Ectodermal cell (in vitro differentiated cells): ENCODE measurements at regions not wholly inside any gene's neighbourhood (a gene's known extent, or its start where the extent isn't known, plus 50 kb on each side); places are given as distances from the start of the nearest gene placed in this dataset.
"Not testable (repeated sequence)": the region's sequence is repeated elsewhere in the genome, so short reads cannot be mapped to it uniquely, and the experiment has no call there.

Source experiments
- H3K27ac ChIP-seq: 2 replicates; pipeline ENCODE4 v1.7.0; 2013; ENCODE audit warnings: mild to moderate bottlenecking, low read depth, low read length; ENCODE audit not compliant: insufficient read depth, poor library complexity, severe bottlenecking
- H3K27me3 ChIP-seq: 2 replicates; pipeline ENCODE4 v1.7.0; 2013; ENCODE audit warnings: mild to moderate bottlenecking, low read length; ENCODE audit not compliant: insufficient read depth, control insufficient read depth, poor library complexity, severe bottlenecking
- H3K36me3 ChIP-seq: one replicate; pipeline ENCODE4 v1.7.0; 2013; ENCODE audit warnings: low read length; ENCODE audit not compliant: control insufficient read depth, insufficient read depth
- H3K4me1 ChIP-seq: one replicate; pipeline ENCODE4 v1.7.0; 2013; ENCODE audit warnings: low read length; ENCODE audit not compliant: control insufficient read depth, insufficient read depth
- H3K4me3 ChIP-seq: 2 replicates; pipeline ENCODE4 v1.7.0; 2013; ENCODE audit warnings: low read depth, low read length, control low read depth; ENCODE audit not compliant: insufficient read depth
- H3K9me3 ChIP-seq: 2 replicates; pipeline ENCODE4 v1.7.0; 2013; ENCODE audit warnings: mild to moderate bottlenecking, low read length, moderate library complexity; ENCODE audit not compliant: control insufficient read depth
- WGBS, 2 experiments: methylation state at CpG; one replicate each; pipeline ENCODE4 v1.1.7; 2013; ENCODE audit warnings: missing lambda C conversion rate in 2 of 2; 5-methylcytosine and 5-hydroxymethylcytosine counted together

- Histone ChIP-seq H3K27ac (no peak overlapping the region), H3K36me3 (no peaks in the 10 kb centered on the region), H3K9me3 (no peaks in the 10 kb centered on the region), H3K27me3 (no peaks in the 10 kb centered on the region), H3K4me1 (no peaks in the 10 kb centered on the region), H3K4me3 (no peak overlapping the region)
- WGBS, 2 experiments: 98% methylated on average over 5 of the region's 5 CpGs
These were observed 164.2 kb downstream of the NDUFA12 start for GRCh38 chr12:94839347-94839746.

DNA sequence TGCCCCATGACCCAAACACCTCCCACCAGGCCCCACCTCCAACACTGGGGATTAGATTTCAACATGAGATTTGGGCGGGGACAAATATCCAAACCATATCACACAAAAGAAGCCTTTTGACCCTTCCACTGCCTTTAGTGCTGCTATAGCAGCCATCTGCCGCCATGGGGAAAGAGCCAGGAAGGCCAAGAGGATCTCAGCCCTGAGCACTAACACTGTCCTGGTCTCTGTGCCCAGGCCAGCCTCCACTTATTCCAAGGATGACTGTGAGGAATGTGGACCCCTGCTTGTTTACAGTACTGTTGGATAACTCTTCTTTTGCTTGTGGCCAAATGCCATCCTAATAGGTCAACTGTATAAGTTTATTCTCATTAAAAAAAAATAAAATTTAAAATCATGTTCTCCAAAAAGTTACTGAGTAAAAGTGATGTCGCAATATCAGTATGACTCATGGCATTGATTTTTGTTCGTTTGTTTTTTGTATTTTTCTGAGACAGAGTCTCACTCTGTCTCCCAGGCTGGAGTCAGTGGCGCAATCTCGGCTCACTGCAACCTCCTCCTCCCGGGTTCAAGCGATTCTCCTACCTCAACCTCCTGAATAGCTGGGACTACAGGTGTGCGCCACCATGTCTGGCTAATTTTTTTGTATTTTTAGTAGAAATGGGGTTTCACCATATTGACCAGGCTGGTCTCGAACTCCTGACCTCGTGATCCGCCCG is 166.4 kb downstream of the NDUFA12 start:
- H3K9me3 ChIP-seq, H3K36me3 ChIP-seq, H3K27ac ChIP-seq, H3K4me3 ChIP-seq, H3K27me3 ChIP-seq: not testable (repeated sequence)
- WGBS, 2 experiments: 94 to 97% methylated on average over 13 of the region's 13 CpGs
- H3K4me1 ChIP-seq: peaks cover 17% of the 10 kb centered on the region

DNA sequence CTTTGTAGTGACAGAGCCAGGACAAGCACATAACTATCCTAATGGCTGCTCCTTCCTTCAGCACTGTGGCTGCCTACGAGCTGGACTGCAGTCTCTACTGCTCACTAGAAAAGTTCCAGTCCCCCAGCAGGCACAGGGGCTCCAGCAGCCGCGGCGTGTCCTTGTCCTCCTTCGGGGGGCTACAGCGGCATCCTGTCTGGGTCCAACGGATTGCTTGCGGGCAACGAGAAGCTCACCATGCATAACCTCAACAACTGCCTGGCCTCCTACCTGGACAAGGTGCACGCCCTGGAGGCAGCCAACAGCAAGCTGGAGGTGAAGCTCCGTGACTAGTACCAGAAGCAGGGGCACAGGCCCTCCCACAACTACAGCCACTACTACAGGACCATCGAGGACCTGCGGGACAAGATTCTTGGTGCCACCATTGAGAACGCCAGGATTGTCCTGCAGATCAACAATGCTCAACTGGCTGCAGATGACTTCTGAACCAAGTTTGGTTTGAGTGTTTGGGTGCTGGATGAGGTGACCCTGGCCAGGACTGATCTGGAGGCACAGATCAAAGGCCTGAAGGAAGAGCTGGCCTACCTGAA is 169.4 kb downstream of the NDUFA12 start:
- H3K27me3 ChIP-seq: no peaks in the 10 kb centered on the region
- no peak overlapping the region for H3K4me3 ChIP-seq
- H3K4me1 ChIP-seq: peaks cover 17% of the 10 kb centered on the region
- no peak overlapping the region for H3K27ac ChIP-seq
- H3K36me3 ChIP-seq: no peaks in the 10 kb centered on the region
- WGBS, 2 experiments: 93 to 94% methylated on average over 14 of the region's 14 CpGs
- H3K9me3 ChIP-seq: no peaks in the 10 kb centered on the region

- WGBS, 2 experiments: 55 to 59% methylated on average over 15 of the region's 15 CpGs
- Histone ChIP-seq H3K27ac (peak overlapping the region; percentile 54), H3K36me3 (no peaks in the 10 kb centered on the region), H3K4me3 (no peak overlapping the region), H3K9me3 (no peaks in the 10 kb centered on the region), H3K27me3 (no peaks in the 10 kb centered on the region), H3K4me1 (peaks cover 17% of the 10 kb centered on the region)
These were observed 170.5 kb downstream of the NDUFA12 start for GRCh38 chr12:94832780-94833681.

DNA sequence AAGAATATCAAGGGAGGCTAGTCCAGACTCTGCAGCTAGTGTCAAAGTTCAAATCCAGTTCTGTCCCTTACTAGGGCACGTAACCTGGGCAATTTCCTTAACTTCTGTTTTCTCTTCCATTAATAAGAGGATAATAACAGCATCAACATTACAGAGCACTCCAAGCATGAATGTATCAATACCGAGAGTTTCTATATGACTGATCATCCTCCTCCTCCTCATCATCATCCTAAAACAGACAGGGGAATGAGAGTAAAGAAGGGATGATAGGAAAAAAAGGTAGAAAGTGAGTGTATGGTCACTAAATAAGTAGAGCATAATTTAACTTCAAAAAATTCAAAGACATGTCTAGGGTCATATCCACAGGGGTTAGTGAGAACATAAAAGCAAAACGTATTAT is 171.4 kb downstream of the NDUFA12 start:
- H3K4me3 ChIP-seq: no peak overlapping the region
- no peaks in the 10 kb centered on the region for H3K36me3 ChIP-seq
- 87 to 97% methylated on average over 2 of the region's 3 CpGs for WGBS, 2 experiments
- no peaks in the 10 kb centered on the region for H3K27me3 ChIP-seq
- H3K9me3 ChIP-seq: no peaks in the 10 kb centered on the region
- H3K4me1 ChIP-seq: peaks cover 17% of the 10 kb centered on the region
- no peak overlapping the region for H3K27ac ChIP-seq

- no peaks in the 10 kb centered on the region for H3K27me3 ChIP-seq
- no peaks in the 10 kb centered on the region for H3K36me3 ChIP-seq
- H3K4me3 ChIP-seq: no peak overlapping the region
- H3K9me3 ChIP-seq: no peaks in the 10 kb centered on the region
- H3K27ac ChIP-seq: no peak overlapping the region
- WGBS, 2 experiments: 88 to 91% methylated on average over 9 of the region's 9 CpGs
- peaks cover 17% of the 10 kb centered on the region for H3K4me1 ChIP-seq
These were observed 172.3 kb downstream of the NDUFA12 start for GRCh38 chr12:94831081-94831751.

- H3K4me3 ChIP-seq: no peak overlapping the region
- peaks cover 17% of the 10 kb centered on the region for H3K4me1 ChIP-seq
- no peaks in the 10 kb centered on the region for H3K27me3 ChIP-seq
- no peak overlapping the region for H3K27ac ChIP-seq
- H3K36me3 ChIP-seq: no peaks in the 10 kb centered on the region
- no peaks in the 10 kb centered on the region for H3K9me3 ChIP-seq
- WGBS, 2 experiments: 100% methylated on average over 1 of the region's 1 CpG; no CpG with 5 or more reads in 1 of the 2 experiments
These were observed 173.9 kb downstream of the NDUFA12 start for GRCh38 chr12:94829552-94829951.

- peaks cover 7% of the 10 kb centered on the region for H3K9me3 ChIP-seq
- H3K27ac ChIP-seq: no peak overlapping the region
- no peaks in the 10 kb centered on the region for H3K27me3 ChIP-seq
- 94 to 95% methylated on average over 5 of the region's 5 CpGs for WGBS, 2 experiments
- peaks cover 4% of the 10 kb centered on the region for H3K4me1 ChIP-seq
- H3K4me3 ChIP-seq: no peak overlapping the region
- no peaks in the 10 kb centered on the region for H3K36me3 ChIP-seq
These were observed 168.7 kb upstream of the TMCC3 start for GRCh38 chr12:94819011-94819410.

DNA sequence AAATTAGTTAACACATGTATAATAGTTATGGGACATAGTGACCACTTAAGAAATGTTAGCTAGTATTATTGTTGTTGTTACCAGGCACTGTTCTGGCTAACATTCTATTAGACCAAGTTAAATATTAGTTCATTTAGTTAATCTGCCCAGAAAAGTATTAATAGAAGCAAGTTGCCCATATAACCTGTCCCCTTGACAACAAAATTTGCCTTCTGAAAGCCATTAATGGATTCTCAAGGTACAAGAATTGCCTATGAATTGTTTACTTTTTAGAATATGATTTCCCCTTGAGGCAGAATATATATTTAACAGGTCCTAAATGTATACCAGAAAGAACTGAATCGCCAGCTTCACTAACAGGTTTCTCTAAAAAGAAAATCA is 167.3 kb upstream of the TMCC3 start:
- Histone ChIP-seq H3K27ac (no peak overlapping the region), H3K4me1 (peaks cover 4% of the 10 kb centered on the region), H3K36me3 (no peaks in the 10 kb centered on the region), H3K9me3 (peaks cover 15% of the 10 kb centered on the region), H3K27me3 (no peaks in the 10 kb centered on the region), H3K4me3 (no peak overlapping the region)
- 86 to 100% methylated on average over 1 of the region's 1 CpG for WGBS, 2 experiments

- not testable (repeated sequence) for H3K27me3 ChIP-seq, H3K27ac ChIP-seq, H3K36me3 ChIP-seq, H3K4me1 ChIP-seq, H3K4me3 ChIP-seq
- WGBS, 2 experiments: 82 to 85% methylated on average over 13 of the region's 15 CpGs
- H3K9me3 ChIP-seq: peaks cover 15% of the 10 kb centered on the region
These were observed 166.8 kb upstream of the TMCC3 start for GRCh38 chr12:94817201-94817600.
